ENCODE measurements at regions not wholly inside any gene's neighbourhood (a gene's known extent, or its start where the extent isn't known, plus 50 kb on each side); places are given as distances from the start of the nearest gene placed in this dataset.
A peak's percentile ranks its signal among the peaks of the same experiment; 100 is the strongest.

- H3K23ac ChIP-seq (ENCODE audit: low read depth, low read length), result no peak overlapping the region
- DNase-seq, result peak; percentile 42
- in situ Hi-C loops (cut with MboI; ENCODE audit: low sequenced_read_pairs), result no loop called here
- H3K56ac ChIP-seq (ENCODE audit: extremely low read depth, insufficient read depth, low read length), result no peak overlapping the region
- H3K27me3 ChIP-seq (ENCODE audit: control insufficient read depth, insufficient read depth, low read length), result no peaks in the 10 kb centered on the region
- intact Hi-C loops (cut with micrococcal nuclease), result no loop called here
- no peak overlapping the region for H3K4me2 ChIP-seq (ENCODE audit: low read depth, low read length)
- CTCF ChIA-PET, result no interaction called here
- H4K91ac ChIP-seq (ENCODE audit: insufficient read depth, low read depth, low read length), result no peak overlapping the region
- no peak overlapping the region for H2BK5ac ChIP-seq (ENCODE audit: low read depth, low read length, poor library complexity, severe bottlenecking)
- H3K9me3 ChIP-seq (ENCODE audit: control insufficient read depth, insufficient read depth, low read length), result no peaks in the 10 kb centered on the region
- no peak overlapping the region for H2BK20ac ChIP-seq (ENCODE audit: low read depth, low read length)
- no TSS peak for BruUV-seq (replicated peaks)
- no peaks in the 10 kb centered on the region for H3K36me3 ChIP-seq (ENCODE audit: control insufficient read depth, insufficient read depth, low read length)
- H4K8ac ChIP-seq (ENCODE audit: low read depth in 2 of 2, low read length in 2 of 2), result no peak overlapping the region
- ATAC-seq (ENCODE audit: low read depth), result no peak
- no peak overlapping the region for H3K18ac ChIP-seq (ENCODE audit: low read depth, low read length)
- H3K27ac ChIP-seq (ENCODE audit: insufficient read depth, low read length), result no peak overlapping the region
- no peak overlapping the region for H2BK15ac ChIP-seq (ENCODE audit: low read depth, low read length)
- POLR2A ChIA-PET (ENCODE audit: unreplicated experiment), result no interaction called here
- H4K5ac ChIP-seq (ENCODE audit: low read depth, low read length), result no peak overlapping the region
- H3K9me1 ChIP-seq (ENCODE audit: insufficient read depth, low read length), result no peaks in the 10 kb centered on the region
- no peak overlapping the region for H2AFZ ChIP-seq (replicated peaks; ENCODE audit: low read length, poor library complexity)
- no peak overlapping the region for H3K14ac ChIP-seq (replicated peaks; ENCODE audit: low read depth, low read length)
- H2BK120ac ChIP-seq (ENCODE audit: low read depth, low read length), result no peak overlapping the region
- no peak overlapping the region for H2AK5ac ChIP-seq (ENCODE audit: low read depth, low read length)
- H3K4me1 ChIP-seq (ENCODE audit: control insufficient read depth, insufficient read depth, low read length), result no peaks in the 10 kb centered on the region; the same call in 1 of the 2 replicates
- no peaks in the 10 kb centered on the region for H4K20me1 ChIP-seq (ENCODE audit: insufficient read depth, low read length)
- TF ChIP-seq SMC3 (IDR thresholded peaks at IDR 0.05; ENCODE audit: low read depth, low read length) (no peak), POLR2A (IDR thresholded peaks at IDR 0.05; ENCODE audit: low read depth, low read length) (no peak), MXI1 (IDR thresholded peaks at IDR 0.05; ENCODE audit: borderline replicate concordance, low read depth, low read length) (no peak), RAD21 (IDR thresholded peaks at IDR 0.05; ENCODE audit: low read length) (no peak), CTCF (conservative IDR thresholded peaks at IDR 0.05; ENCODE audit: low read depth, low read length) (no peak), CEBPB (IDR thresholded peaks at IDR 0.05; ENCODE audit: low read depth, low read length) (no peak), MAZ (IDR thresholded peaks at IDR 0.05; ENCODE audit: borderline replicate concordance, low read depth, low read length) (no peak), BHLHE40 (IDR thresholded peaks at IDR 0.05; ENCODE audit: low read depth, low read length) (no peak), MAFK (IDR thresholded peaks at IDR 0.05; ENCODE audit: low read depth, low read length) (no peak), RFX5 (IDR thresholded peaks at IDR 0.05; ENCODE audit: low read depth, low read length) (no peak)
- no peak overlapping the region for H3K9ac ChIP-seq (ENCODE audit: low read depth, low read length)
- H3K4me3 ChIP-seq (ENCODE audit: insufficient read depth, low read depth, low read length), result no peak overlapping the region
- H2AK9ac ChIP-seq (replicated peaks; ENCODE audit: low read depth, low read length, poor library complexity), result no peak overlapping the region
- dilution Hi-C loops (cut with HindIII; ENCODE audit: low sequenced_read_pairs, unreplicated experiment), result no loop called here
- H3K4ac ChIP-seq (ENCODE audit: low read depth, low read length), result no peak overlapping the region
- H3K79me1 ChIP-seq (ENCODE audit: low read depth in 1 of 2, low read length in 2 of 2), result no peaks in the 10 kb centered on the region
These were observed 73.3 kb upstream of the FAR1 start for GRCh38 chr11:13595166-13595565.

Data from IMR-90 (cell line).